ENCODE measurements at regions not wholly inside any gene's neighbourhood (a gene's known extent, or its start where the extent isn't known, plus 50 kb on each side); places are given as distances from the start of the nearest gene placed in this dataset.
A peak's percentile ranks its signal among the peaks of the same experiment; 100 is the strongest.

DNA sequence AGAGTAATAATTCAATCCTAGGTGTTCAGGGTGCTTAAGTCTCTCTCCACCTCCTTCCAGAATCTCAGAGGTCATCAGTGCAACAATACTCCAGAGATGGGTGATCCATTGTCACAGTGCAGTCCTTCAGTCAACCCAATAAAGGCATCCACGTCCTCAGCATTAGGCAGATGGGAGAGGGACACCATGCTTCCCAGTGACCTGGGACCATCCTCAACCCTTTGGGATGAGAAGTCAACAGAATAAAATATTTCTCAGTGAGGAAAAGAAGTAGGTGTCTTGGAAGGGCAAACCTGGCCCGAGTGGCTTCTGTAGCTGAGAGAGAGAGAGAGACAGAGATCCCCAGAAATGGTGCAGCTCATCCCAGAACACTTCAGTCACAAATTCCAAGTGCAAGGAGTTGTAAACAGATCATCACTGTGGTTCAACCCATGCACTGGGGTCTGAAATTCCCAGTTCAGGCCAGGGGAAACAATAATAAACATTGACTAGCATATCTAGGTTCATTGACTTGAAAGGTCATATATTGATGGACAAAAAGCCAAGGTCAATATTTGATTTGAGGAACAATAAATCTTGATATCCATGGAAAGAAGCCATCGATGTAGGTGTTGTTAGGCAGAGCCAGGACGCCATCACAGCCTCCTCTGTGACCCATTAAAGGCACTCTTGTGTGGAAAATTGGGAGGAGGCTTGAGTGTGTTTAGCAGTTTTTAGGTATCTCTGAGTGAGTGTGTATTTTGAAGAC, 256.0 kb upstream of the ZMIZ1 start:
- Histone ChIP-seq H3K4ac (ENCODE audit: low read length) (no peak overlapping the region), H2AFZ (ENCODE audit: low read length) (no peak overlapping the region), H3K27ac (replicated peaks; ENCODE audit: low read length) (no peak overlapping the region), H2BK5ac (ENCODE audit: low read length) (no peak overlapping the region), H3K23ac (ENCODE audit: low read depth, low read length, poor library complexity) (no peak overlapping the region), H3K9ac (ENCODE audit: low read depth, low read length, poor library complexity) (no peak overlapping the region), H3K27me3 (ENCODE audit: control insufficient read depth in 3 of 3, insufficient read depth in 3 of 3, low read depth in 1 of 3, low read length in 3 of 3) (no peaks in the 10 kb centered on the region), H3K4me1 (ENCODE audit: control insufficient read depth in 2 of 2, insufficient read depth in 1 of 2, low read depth in 1 of 2, low read length in 2 of 2) (peaks cover 1 to 5% of the 10 kb centered on the region in 2 donors), H3K36me3 (replicated peaks in 1 of 2; ENCODE audit: control insufficient read depth in 2 of 2, insufficient read depth in 2 of 2, low read length in 2 of 2) (no peaks in the 10 kb centered on the region), H3K4me2 (ENCODE audit: insufficient read depth, low read length, poor library complexity, severe bottlenecking) (no peak overlapping the region), H4K8ac (ENCODE audit: low read depth, low read length) (no peak overlapping the region), H2AK5ac (ENCODE audit: low read depth, low read length) (no peak overlapping the region), H3K79me1 (ENCODE audit: low read depth, low read length) (no peaks in the 10 kb centered on the region), H3K14ac (ENCODE audit: low read length) (no peak overlapping the region), H3K4me3 (ENCODE audit: low read length in 2 of 2) (no peak overlapping the region), H4K91ac (ENCODE audit: low read depth, low read length, poor library complexity) (no peak overlapping the region), H2BK120ac (ENCODE audit: low read depth, low read length) (no peak overlapping the region), H2BK15ac (ENCODE audit: low read length) (no peak overlapping the region), H2BK12ac (ENCODE audit: low read length) (no peak overlapping the region), H3K18ac (ENCODE audit: low read length) (no peak overlapping the region), H3K9me3 (replicated peaks in 1 of 2; ENCODE audit: control insufficient read depth in 2 of 2, insufficient read depth in 1 of 2, low read depth in 1 of 2, low read length in 2 of 2) (no peaks in the 10 kb centered on the region)
- DNase-seq (ENCODE audit: low spot score): no peak
- WGBS, 2 donors (ENCODE audit: extremely low coverage in 2 of 2, insufficient read length in 2 of 2, insufficient replicate concordance in 1 of 2): no CpG with 5 or more reads among the region's 4 CpGs

- H3K14ac ChIP-seq (ENCODE audit: low read length): no peak overlapping the region
- H2BK5ac ChIP-seq (ENCODE audit: low read length): no peak overlapping the region
- no CpG with 5 or more reads among the region's 1 CpG for WGBS, 2 donors (ENCODE audit: extremely low coverage in 2 of 2, insufficient read length in 2 of 2, insufficient replicate concordance in 1 of 2)
- no peak overlapping the region for H4K91ac ChIP-seq (ENCODE audit: low read depth, low read length, poor library complexity)
- no peak overlapping the region for H2BK15ac ChIP-seq (ENCODE audit: low read length)
- no peak for DNase-seq (ENCODE audit: low spot score)
- no peaks in the 10 kb centered on the region for H3K79me1 ChIP-seq (ENCODE audit: low read depth, low read length)
- H3K9me3 ChIP-seq (replicated peaks in 1 of 2; ENCODE audit: control insufficient read depth in 2 of 2, insufficient read depth in 1 of 2, low read depth in 1 of 2, low read length in 2 of 2): no peaks in the 10 kb centered on the region
- H2AK5ac ChIP-seq (ENCODE audit: low read depth, low read length): no peak overlapping the region
- no peak overlapping the region for H3K9ac ChIP-seq (ENCODE audit: low read depth, low read length, poor library complexity)
- no peak overlapping the region for H2AFZ ChIP-seq (ENCODE audit: low read length)
- H3K4me1 ChIP-seq (ENCODE audit: control insufficient read depth in 2 of 2, insufficient read depth in 1 of 2, low read depth in 1 of 2, low read length in 2 of 2): peaks cover 2 to 3% of the 10 kb centered on the region in 2 donors
- no peak overlapping the region for H2BK12ac ChIP-seq (ENCODE audit: low read length)
- H4K8ac ChIP-seq (ENCODE audit: low read depth, low read length): no peak overlapping the region
- no peak overlapping the region for H3K27ac ChIP-seq (replicated peaks; ENCODE audit: low read length)
- no peaks in the 10 kb centered on the region for H3K36me3 ChIP-seq (replicated peaks in 1 of 2; ENCODE audit: control insufficient read depth in 2 of 2, insufficient read depth in 2 of 2, low read length in 2 of 2)
- H3K4ac ChIP-seq (ENCODE audit: low read length): no peak overlapping the region
- no peak overlapping the region for H3K4me3 ChIP-seq (ENCODE audit: low read length in 2 of 2)
- H3K4me2 ChIP-seq (ENCODE audit: insufficient read depth, low read length, poor library complexity, severe bottlenecking): no peak overlapping the region
- H2BK120ac ChIP-seq (ENCODE audit: low read depth, low read length): no peak overlapping the region
- peaks cover 0 to 2% (median 0%) of the 10 kb centered on the region in 3 experiments for H3K27me3 ChIP-seq (ENCODE audit: control insufficient read depth in 3 of 3, insufficient read depth in 3 of 3, low read depth in 1 of 3, low read length in 3 of 3)
- H3K18ac ChIP-seq (ENCODE audit: low read length): peak overlapping the region; percentile 2
- H3K23ac ChIP-seq (ENCODE audit: low read depth, low read length, poor library complexity): no peak overlapping the region
These were observed 255.2 kb upstream of the ZMIZ1 start for GRCh38 chr10:78813526-78813925.

GRCh38 chr10:78813998-78814399, 254.8 kb upstream of the ZMIZ1 start:
- no peak overlapping the region for H4K91ac ChIP-seq (ENCODE audit: low read depth, low read length, poor library complexity)
- no peak overlapping the region for H2AFZ ChIP-seq (ENCODE audit: low read length)
- WGBS, 2 donors (ENCODE audit: extremely low coverage in 2 of 2, insufficient read length in 2 of 2, insufficient replicate concordance in 1 of 2): no CpG with 5 or more reads among the region's 6 CpGs
- no peak overlapping the region for H3K4me3 ChIP-seq (ENCODE audit: low read length in 2 of 2)
- H3K4me2 ChIP-seq (ENCODE audit: insufficient read depth, low read length, poor library complexity, severe bottlenecking): no peak overlapping the region
- H3K4ac ChIP-seq (ENCODE audit: low read length): no peak overlapping the region
- no peak overlapping the region for H2BK120ac ChIP-seq (ENCODE audit: low read depth, low read length)
- H3K9me3 ChIP-seq (replicated peaks in 1 of 2; ENCODE audit: control insufficient read depth in 2 of 2, insufficient read depth in 1 of 2, low read depth in 1 of 2, low read length in 2 of 2): no peaks in the 10 kb centered on the region
- H2BK15ac ChIP-seq (ENCODE audit: low read length): no peak overlapping the region
- H2AK5ac ChIP-seq (ENCODE audit: low read depth, low read length): no peak overlapping the region
- peaks cover 0 to 3% (median 0%) of the 10 kb centered on the region in 3 experiments for H3K27me3 ChIP-seq (ENCODE audit: control insufficient read depth in 3 of 3, insufficient read depth in 3 of 3, low read depth in 1 of 3, low read length in 3 of 3)
- no peak for DNase-seq (ENCODE audit: low spot score)
- no peaks in the 10 kb centered on the region for H3K36me3 ChIP-seq (replicated peaks in 1 of 2; ENCODE audit: control insufficient read depth in 2 of 2, insufficient read depth in 2 of 2, low read length in 2 of 2)
- H3K23ac ChIP-seq (ENCODE audit: low read depth, low read length, poor library complexity): no peak overlapping the region
- H3K18ac ChIP-seq (ENCODE audit: low read length): no peak overlapping the region
- H3K79me1 ChIP-seq (ENCODE audit: low read depth, low read length): no peaks in the 10 kb centered on the region
- H2BK12ac ChIP-seq (ENCODE audit: low read length): no peak overlapping the region
- no peak overlapping the region for H2BK5ac ChIP-seq (ENCODE audit: low read length)
- H3K27ac ChIP-seq (replicated peaks; ENCODE audit: low read length): no peak overlapping the region
- H4K8ac ChIP-seq (ENCODE audit: low read depth, low read length): no peak overlapping the region
- H3K4me1 ChIP-seq (ENCODE audit: control insufficient read depth in 2 of 2, insufficient read depth in 1 of 2, low read depth in 1 of 2, low read length in 2 of 2): peaks cover 2 to 3% of the 10 kb centered on the region in 2 donors
- no peak overlapping the region for H3K9ac ChIP-seq (ENCODE audit: low read depth, low read length, poor library complexity)
- no peak overlapping the region for H3K14ac ChIP-seq (ENCODE audit: low read length)

- Histone ChIP-seq H3K4me2 (ENCODE audit: insufficient read depth, low read length, poor library complexity, severe bottlenecking) (no peak overlapping the region), H4K91ac (ENCODE audit: low read depth, low read length, poor library complexity) (no peak overlapping the region), H3K23ac (ENCODE audit: low read depth, low read length, poor library complexity) (no peak overlapping the region), H3K27me3 (ENCODE audit: control insufficient read depth in 3 of 3, insufficient read depth in 3 of 3, low read depth in 1 of 3, low read length in 3 of 3) (peaks cover 0 to 3% (median 0%) of the 10 kb centered on the region in 3 experiments), H2AFZ (ENCODE audit: low read length) (no peak overlapping the region), H2BK15ac (ENCODE audit: low read length) (no peak overlapping the region), H3K9ac (ENCODE audit: low read depth, low read length, poor library complexity) (no peak overlapping the region), H3K18ac (ENCODE audit: low read length) (no peak overlapping the region), H3K79me1 (ENCODE audit: low read depth, low read length) (no peaks in the 10 kb centered on the region), H3K9me3 (replicated peaks in 1 of 2; ENCODE audit: control insufficient read depth in 2 of 2, insufficient read depth in 1 of 2, low read depth in 1 of 2, low read length in 2 of 2) (no peaks in the 10 kb centered on the region), H3K27ac (replicated peaks; ENCODE audit: low read length) (no peak overlapping the region), H2AK5ac (ENCODE audit: low read depth, low read length) (no peak overlapping the region), H3K4ac (ENCODE audit: low read length) (no peak overlapping the region), H2BK12ac (ENCODE audit: low read length) (no peak overlapping the region), H4K8ac (ENCODE audit: low read depth, low read length) (no peak overlapping the region), H3K4me1 (ENCODE audit: control insufficient read depth in 2 of 2, insufficient read depth in 1 of 2, low read depth in 1 of 2, low read length in 2 of 2) (peaks cover 2 to 3% of the 10 kb centered on the region in 2 donors), H3K4me3 (ENCODE audit: low read length in 2 of 2) (no peak overlapping the region), H3K14ac (ENCODE audit: low read length) (no peak overlapping the region), H2BK120ac (ENCODE audit: low read depth, low read length) (no peak overlapping the region), H2BK5ac (ENCODE audit: low read length) (no peak overlapping the region), H3K36me3 (replicated peaks in 1 of 2; ENCODE audit: control insufficient read depth in 2 of 2, insufficient read depth in 2 of 2, low read length in 2 of 2) (no peaks in the 10 kb centered on the region)
- no peak for DNase-seq (ENCODE audit: low spot score)
- no CpG with 5 or more reads among the region's 3 CpGs for WGBS, 2 donors (ENCODE audit: extremely low coverage in 2 of 2, insufficient read length in 2 of 2, insufficient replicate concordance in 1 of 2)
These were observed 254.4 kb upstream of the ZMIZ1 start for GRCh38 chr10:78814407-78814806.

All from neuronal stem cell (in vitro differentiated cells).